Tibial artery (tissue), 4 donors: ENCODE measurements at regions not wholly inside any gene's neighbourhood (a gene's known extent, or its start where the extent isn't known, plus 50 kb on each side); places are given as distances from the start of the nearest gene placed in this dataset.

Source experiments
- DNase-seq, 2 donors: peaks; one replicate each; pipeline ENCODE4 v3.0.0-alpha.2; 2019
- H3K27ac ChIP-seq, 2 donors: fragments of 200-600 bp; sonication (generic) in 1 of 2; 1 replicate in 1 of 2; 2 replicates in 1 of 2; pipeline ENCODE4 v1.5.1; 2018 to 2019; ENCODE audit warnings: mild to moderate bottlenecking in 1 of 2
- H3K27me3 ChIP-seq, 2 donors: fragments of 200-600 bp; sonication (generic) in 1 of 2; one replicate each; pipeline versions ENCODE4 v1.5.1 to v1.6.0; 2016 to 2019
- H3K36me3 ChIP-seq, 3 donors: fragments of 200-600 bp; sonication (generic) in 2 of 3; one replicate each; pipeline ENCODE4 v1.5.1; 2016 to 2019; ENCODE audit warnings: mild to moderate bottlenecking in 2 of 3
- H3K4me1 ChIP-seq, 4 donors: fragments of 200-600 bp; sonication (generic) in 2 of 4; 1 replicate in 3 of 4; 2 replicates in 1 of 4; pipeline ENCODE4 v1.5.1; 2016 to 2019
- H3K4me3 ChIP-seq, 2 donors: fragments of 200-600 bp; sonication (generic) in 1 of 2; 1 replicate in 1 of 2; 2 replicates in 1 of 2; pipeline ENCODE4 v1.5.1; 2018 to 2019; ENCODE audit warnings: mild to moderate bottlenecking in 2 of 2
- H3K9me3 ChIP-seq, 3 donors: fragments of 200-600 bp; sonication (generic) in 1 of 3; one replicate each; pipeline ENCODE4 v1.5.1; 2016 to 2019
- intact Hi-C: fragments of 100-400 bp; cut with DNase I; formaldehyde crosslinking; loops from one replicate; pipeline ENCODE4 v1.15.0; 2023; ENCODE audit warnings: low total_unique reads
- TF ChIP-seq, protein P1 (sequence below), 2 experiments: fragments of 200-600 bp in 1 of 2; fragments of 450-650 bp in 1 of 2; IDR thresholded peaks; one replicate each; pipeline ENCODE4 v1.5.1; 2017 to 2019; ENCODE audit warnings: antibody characterized with exemption in 2 of 2, mild to moderate bottlenecking in 1 of 2, moderate library complexity in 1 of 2

DNA sequence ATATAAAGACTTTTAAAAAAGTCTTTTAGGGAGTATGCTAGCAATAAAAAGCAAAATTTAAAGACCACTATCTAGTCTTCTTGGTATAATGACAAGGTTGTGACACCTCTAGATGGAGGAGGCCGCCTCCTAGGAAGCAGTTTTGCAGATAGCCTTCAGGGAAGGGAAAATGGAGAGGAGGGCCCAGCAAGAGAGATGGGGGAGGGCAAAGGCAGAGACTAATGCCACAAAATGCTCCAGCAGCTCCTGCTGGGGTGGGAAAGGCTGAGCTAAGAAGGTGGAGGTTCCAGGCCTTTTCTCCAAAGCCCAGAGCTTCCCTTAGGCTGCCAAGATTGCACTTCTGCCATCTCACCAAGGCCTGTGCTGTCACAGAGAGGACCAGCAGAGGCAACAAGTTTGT, 153.9 kb upstream of the THSD7B start:
- H3K9me3 ChIP-seq = no peaks in the 10 kb centered on the region
- H3K4me1 ChIP-seq = peaks cover 0 to 9% (median 3%) of the 10 kb centered on the region in 4 donors
- H3K4me3 ChIP-seq = no peak overlapping the region
- no peak for DNase-seq
- no peaks in the 10 kb centered on the region for H3K27me3 ChIP-seq
- intact Hi-C loops = no loop called here
- no peaks in the 10 kb centered on the region for H3K36me3 ChIP-seq
- no peak overlapping the region for H3K27ac ChIP-seq
- TF ChIP-seq, protein P1, sequence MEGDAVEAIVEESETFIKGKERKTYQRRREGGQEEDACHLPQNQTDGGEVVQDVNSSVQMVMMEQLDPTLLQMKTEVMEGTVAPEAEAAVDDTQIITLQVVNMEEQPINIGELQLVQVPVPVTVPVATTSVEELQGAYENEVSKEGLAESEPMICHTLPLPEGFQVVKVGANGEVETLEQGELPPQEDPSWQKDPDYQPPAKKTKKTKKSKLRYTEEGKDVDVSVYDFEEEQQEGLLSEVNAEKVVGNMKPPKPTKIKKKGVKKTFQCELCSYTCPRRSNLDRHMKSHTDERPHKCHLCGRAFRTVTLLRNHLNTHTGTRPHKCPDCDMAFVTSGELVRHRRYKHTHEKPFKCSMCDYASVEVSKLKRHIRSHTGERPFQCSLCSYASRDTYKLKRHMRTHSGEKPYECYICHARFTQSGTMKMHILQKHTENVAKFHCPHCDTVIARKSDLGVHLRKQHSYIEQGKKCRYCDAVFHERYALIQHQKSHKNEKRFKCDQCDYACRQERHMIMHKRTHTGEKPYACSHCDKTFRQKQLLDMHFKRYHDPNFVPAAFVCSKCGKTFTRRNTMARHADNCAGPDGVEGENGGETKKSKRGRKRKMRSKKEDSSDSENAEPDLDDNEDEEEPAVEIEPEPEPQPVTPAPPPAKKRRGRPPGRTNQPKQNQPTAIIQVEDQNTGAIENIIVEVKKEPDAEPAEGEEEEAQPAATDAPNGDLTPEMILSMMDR (IDR thresholded peaks at IDR 0.05) = no peak

- DNase-seq = no peak
- no peak overlapping the region for H3K27ac ChIP-seq
- H3K36me3 ChIP-seq = no peaks in the 10 kb centered on the region
- peaks cover 0 to 2% of the 10 kb centered on the region in 2 donors for H3K27me3 ChIP-seq
- no peaks in the 10 kb centered on the region for H3K9me3 ChIP-seq
- H3K4me1 ChIP-seq = no peaks in the 10 kb centered on the region
- TF ChIP-seq, protein P1 (IDR thresholded peaks at IDR 0.05) = no peak
- H3K4me3 ChIP-seq = no peak overlapping the region
- intact Hi-C loops = no loop called here
Measured at GRCh38 chr2:136582628-136583205, 182.6 kb upstream of the THSD7B start.

GRCh38 chr2:136572335-136572734, 193.0 kb upstream of the THSD7B start:
- H3K27me3 ChIP-seq = no peaks in the 10 kb centered on the region
- intact Hi-C loops = no loop called here

DNA sequence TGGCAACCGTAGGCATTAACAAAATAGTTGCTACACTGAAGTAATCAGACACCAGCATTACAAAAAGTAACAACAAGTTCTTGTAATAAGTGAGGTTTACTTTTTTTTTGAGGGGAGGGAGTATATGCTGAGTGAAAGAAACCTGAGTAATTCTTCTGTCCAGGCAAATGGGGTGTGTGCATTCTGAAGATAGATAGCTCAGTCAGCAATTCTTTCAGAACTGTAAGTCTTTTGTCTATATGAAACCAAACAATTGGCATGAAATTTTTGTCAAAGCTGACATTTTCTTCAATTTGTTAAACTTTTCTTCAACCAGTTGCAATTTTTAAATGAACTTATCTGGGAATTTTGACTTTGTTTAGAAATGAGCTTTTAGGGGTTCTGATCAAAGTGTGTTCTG, 208.1 kb upstream of the THSD7B start:
- Histone ChIP-seq H3K36me3 (no peaks in the 10 kb centered on the region), H3K4me1 (no peaks in the 10 kb centered on the region), H3K27me3 (peaks cover 0 to 3% of the 10 kb centered on the region in 2 donors), H3K4me3 (no peak overlapping the region), H3K9me3 (no peaks in the 10 kb centered on the region), H3K27ac (no peak overlapping the region)
- no peak for DNase-seq
- intact Hi-C loops = no loop called here
- TF ChIP-seq, protein P1 (IDR thresholded peaks at IDR 0.05) = no peak

More at GRCh38 chr2:136572335-136572734, 193.0 kb upstream of the THSD7B start:
- TF ChIP-seq, protein P1 (IDR thresholded peaks at IDR 0.05) = no peak
- no peak overlapping the region for H3K27ac ChIP-seq
- no peaks in the 10 kb centered on the region for H3K36me3 ChIP-seq
- H3K9me3 ChIP-seq = no peaks in the 10 kb centered on the region
- no peak overlapping the region for H3K4me3 ChIP-seq
- H3K4me1 ChIP-seq = peaks cover 0 to 11% (median 0%) of the 10 kb centered on the region in 4 donors
- DNase-seq = no peak

GRCh38 chr2:136550181-136550580, 215.2 kb upstream of the THSD7B start:
- Histone ChIP-seq H3K36me3 (no peaks in the 10 kb centered on the region), H3K9me3 (no peaks in the 10 kb centered on the region), H3K4me1 (no peaks in the 10 kb centered on the region), H3K27ac (no peak overlapping the region), H3K27me3 (peaks cover 0 to 3% of the 10 kb centered on the region in 2 donors), H3K4me3 (no peak overlapping the region)
- no peak for DNase-seq
- TF ChIP-seq, protein P1 (IDR thresholded peaks at IDR 0.05) = no peak
- intact Hi-C loops = no loop called here

DNA sequence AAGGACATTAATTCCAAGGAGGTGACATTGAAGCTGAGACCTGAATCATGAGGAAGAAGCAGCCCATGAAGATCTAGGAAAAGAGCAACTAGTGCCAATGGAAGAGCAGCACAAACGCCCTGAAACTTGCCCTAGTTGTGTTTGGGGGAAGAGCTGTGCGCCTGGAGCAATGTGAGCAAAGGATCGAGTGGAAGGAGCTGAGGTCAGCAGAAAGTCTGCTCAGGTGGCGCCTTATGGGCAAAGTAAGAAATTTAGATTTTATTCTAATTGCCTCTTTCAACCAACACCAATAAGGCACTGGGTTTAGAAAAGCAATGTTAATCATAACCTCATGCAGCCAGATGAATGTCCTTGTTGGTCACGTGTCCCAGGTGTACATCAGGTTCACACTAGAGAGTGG, 226.0 kb upstream of the THSD7B start:
- H3K27me3 ChIP-seq = no peaks in the 10 kb centered on the region
- no peak overlapping the region for H3K4me3 ChIP-seq
- no peaks in the 10 kb centered on the region for H3K36me3 ChIP-seq
- no peak overlapping the region for H3K27ac ChIP-seq
- no peaks in the 10 kb centered on the region for H3K9me3 ChIP-seq
- TF ChIP-seq, protein P1 (IDR thresholded peaks at IDR 0.05) = no peak
- H3K4me1 ChIP-seq = no peaks in the 10 kb centered on the region
- DNase-seq = no peak
- intact Hi-C loops = no loop called here
